Neural cell (in vitro differentiated cells): ENCODE measurements at regions not wholly inside any gene's neighbourhood (a gene's known extent, or its start where the extent isn't known, plus 50 kb on each side); places are given as distances from the start of the nearest gene placed in this dataset.

Experiments used
- H2AFZ ChIP-seq: fragments of 200-600, 300-800 bp; sonication (generic), shearing (Covaris generic); 2 replicates; pipeline ENCODE4 v1.6.0; 2014; ENCODE audit warnings: low read depth, mild to moderate bottlenecking, antibody characterized with exemption, low read length, moderate library complexity
- H3F3A ChIP-seq: fragments of 200-600 bp; shearing (Covaris generic); 2 replicates; pipeline ENCODE4 v1.6.1; 2016; ENCODE audit warnings: mild to moderate bottlenecking, moderate library complexity, mixed read lengths, antibody characterized with exemption, low read length; ENCODE audit not compliant: insufficient read depth, poor library complexity, severe bottlenecking
- H3K27ac ChIP-seq: fragments of 200-600, 300-800 bp; sonication (generic), shearing (Covaris generic); 2 replicates; pipeline ENCODE4 v1.5.1; 2014; ENCODE audit warnings: mild to moderate bottlenecking, low read length, moderate library complexity
- H3K27me3 ChIP-seq: fragments of 300-800, 200-600 bp; sonication (generic), shearing (Covaris generic); 2 replicates; pipeline ENCODE4 v1.6.0; 2014; ENCODE audit warnings: mild to moderate bottlenecking, low read depth, low read length, moderate library complexity; ENCODE audit not compliant: insufficient read depth
- H3K36me3 ChIP-seq: fragments of 300-800, 200-600 bp; sonication (generic), shearing (Covaris generic); 2 replicates; pipeline ENCODE4 v1.5.1; 2014; ENCODE audit warnings: mild to moderate bottlenecking, antibody characterized with exemption, low read length, moderate library complexity; ENCODE audit not compliant: insufficient read depth
- H3K4me2 ChIP-seq: fragments of 300-800, 200-600 bp; sonication (generic), shearing (Covaris generic); 2 replicates; pipeline ENCODE4 v1.6.0; 2014; ENCODE audit warnings: mild to moderate bottlenecking, low read length
- H3K4me3 ChIP-seq: fragments of 300-800, 200-600 bp; sonication (generic), shearing (Covaris generic); 2 replicates; pipeline ENCODE4 v1.5.1; 2014; ENCODE audit warnings: mild to moderate bottlenecking, low read length, moderate library complexity
- H3K79me2 ChIP-seq: fragments of 200-600 bp; shearing (Covaris generic); replicated peaks from 2 replicates; pipeline ENCODE4 v1.6.0; 2014; ENCODE audit warnings: mild to moderate bottlenecking, low read length, moderate library complexity; ENCODE audit not compliant: insufficient read depth
- H3K9ac ChIP-seq: fragments of 300-800, 200-600 bp; sonication (generic), shearing (Covaris generic); 2 replicates; pipeline ENCODE4 v1.6.1; 2016; ENCODE audit warnings: mild to moderate bottlenecking, low read length, mixed read lengths
- H3K9me2 ChIP-seq: fragments of 200-600 bp; shearing (Covaris generic); 2 replicates; pipeline ENCODE4 v1.6.1; 2016; ENCODE audit warnings: mild to moderate bottlenecking, low read length, mixed read lengths; ENCODE audit not compliant: insufficient read depth
- H3K9me3 ChIP-seq: fragments of 200-600, 300-800 bp; sonication (generic), shearing (Covaris generic); 2 replicates; pipeline ENCODE4 v1.6.1; 2016; ENCODE audit warnings: mild to moderate bottlenecking, mixed run types, low read length, moderate library complexity, mixed read lengths
- H4K20me1 ChIP-seq: fragments of 200-600 bp; shearing (Covaris generic); 2 replicates; pipeline ENCODE4 v1.6.1; 2016; ENCODE audit warnings: mild to moderate bottlenecking, mixed run types; ENCODE audit not compliant: insufficient read depth
- CTCF ChIP-seq: fragments of 450-650 bp; IDR thresholded peaks from 2 replicates; pipeline ENCODE4 v1.5.1; 2014; ENCODE audit warnings: antibody characterized with exemption, mild to moderate bottlenecking, moderate library complexity; ENCODE audit not compliant: poor library complexity, severe bottlenecking
- EP300 ChIP-seq: fragments of 450-650 bp; conservative IDR thresholded peaks from 2 replicates; pipeline ENCODE4 v1.6.1; 2014; ENCODE audit warnings: antibody characterized with exemption, mild to moderate bottlenecking, moderate library complexity; ENCODE audit not compliant: poor library complexity, severe bottlenecking
- EZH2 ChIP-seq: fragments of 200-600, 300-800 bp; shearing (Covaris generic), sonication (generic); IDR thresholded peaks from 2 replicates; pipeline ENCODE4 v1.6.1; 2014; ENCODE audit warnings: antibody characterized with exemption, low read length, borderline replicate concordance, mild to moderate bottlenecking; ENCODE audit not compliant: insufficient read depth, poor library complexity, severe bottlenecking
- MXI1 ChIP-seq: fragments of 450-650 bp; conservative IDR thresholded peaks from 2 replicates; pipeline ENCODE4 v1.6.1; 2014; ENCODE audit warnings: antibody characterized with exemption, mild to moderate bottlenecking; ENCODE audit not compliant: poor library complexity, severe bottlenecking
- POLR2AphosphoS5 ChIP-seq: IDR thresholded peaks from 2 replicates; pipeline ENCODE4 v1.6.1; 2012
- RAD21 ChIP-seq: fragments of 450-650 bp; conservative IDR thresholded peaks from 2 replicates; pipeline ENCODE4 v1.6.1; 2014; ENCODE audit warnings: antibody characterized with exemption, mild to moderate bottlenecking, moderate library complexity
- REST ChIP-seq: IDR thresholded peaks from 2 replicates; pipeline ENCODE4 v1.6.1; 2012; ENCODE audit warnings: borderline replicate concordance
- SMC3 ChIP-seq: fragments of 450-650 bp; conservative IDR thresholded peaks from 2 replicates; pipeline ENCODE4 v1.6.1; 2014; ENCODE audit warnings: antibody characterized with exemption, mild to moderate bottlenecking, moderate library complexity; ENCODE audit not compliant: poor library complexity
- TAF1 ChIP-seq: IDR thresholded peaks from 2 replicates; pipeline ENCODE4 v1.6.1; 2012; ENCODE audit warnings: low read depth

DNA sequence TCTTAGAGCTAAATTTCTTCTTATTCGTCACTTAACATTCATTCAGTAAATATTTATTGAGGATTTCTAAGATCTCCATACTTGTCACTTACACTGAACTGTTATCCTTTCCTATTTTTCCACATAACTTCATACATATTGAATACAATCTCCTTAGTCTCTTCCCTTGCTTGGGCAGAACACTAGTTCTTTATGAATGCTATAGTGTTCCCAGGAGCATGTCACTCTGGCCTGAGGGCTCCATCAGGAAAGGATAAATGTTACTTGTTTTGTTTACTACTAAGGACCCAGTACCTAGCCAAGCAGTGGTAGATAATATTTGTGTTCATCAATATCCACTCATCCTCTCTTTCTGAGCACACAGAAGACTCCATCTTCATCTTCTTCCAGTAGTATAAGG lies 544.7 kb downstream of the ZEB2 start:
- no peak for TF ChIP-seq POLR2AphosphoS5
- no peak for TF ChIP-seq RAD21
- TF ChIP-seq EZH2, result no peak

DNA sequence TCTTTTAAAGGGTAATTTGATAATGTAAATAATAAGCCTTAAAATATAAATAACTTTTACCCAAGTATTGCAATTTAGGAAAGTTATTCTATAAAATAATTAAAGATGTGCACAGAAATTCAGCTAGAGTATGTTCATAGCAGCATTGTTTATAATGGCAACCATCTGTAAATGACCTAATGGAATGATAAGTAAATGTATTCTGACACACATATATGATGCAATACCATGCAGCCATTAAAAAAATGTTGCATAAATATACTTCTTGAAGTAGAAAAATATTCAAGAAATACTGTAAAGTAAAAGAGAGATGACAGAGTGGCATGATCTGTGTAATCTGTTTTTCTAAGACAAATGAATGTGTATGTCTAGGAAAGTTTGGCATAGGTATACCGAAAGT lies 545.7 kb downstream of the ZEB2 start:
- TF ChIP-seq EP300 (no peak), CTCF (no peak)

More for the DNA sequence above, 544.7 kb downstream of the ZEB2 start:
- no peak overlapping the region for H3K4me3 ChIP-seq
- no peaks in the 10 kb centered on the region for H3K79me2 ChIP-seq
- H3K9me2 ChIP-seq, result no peaks in the 10 kb centered on the region
- no peaks in the 10 kb centered on the region for H3K9me3 ChIP-seq
- no peaks in the 10 kb centered on the region for H3F3A ChIP-seq
- H3K27me3 ChIP-seq, result no peaks in the 10 kb centered on the region
- H4K20me1 ChIP-seq, result no peaks in the 10 kb centered on the region
- H2AFZ ChIP-seq, result no peak overlapping the region
- no peaks in the 10 kb centered on the region for H3K36me3 ChIP-seq
- H3K27ac ChIP-seq, result no peak overlapping the region
- no peak overlapping the region for H3K9ac ChIP-seq
- H3K4me2 ChIP-seq, result no peak overlapping the region

GRCh38 chr2:143968860-143969259 lies 551.1 kb downstream of the ZEB2 start:
- H3K27me3 ChIP-seq, result no peaks in the 10 kb centered on the region
- H3K9me3 ChIP-seq, result no peaks in the 10 kb centered on the region
- H3K79me2 ChIP-seq, result no peaks in the 10 kb centered on the region
- H3K4me2 ChIP-seq, result no peak overlapping the region
- H3K4me3 ChIP-seq, result no peak overlapping the region
- TF ChIP-seq RAD21, result no peak
- TF ChIP-seq TAF1, result no peak
- TF ChIP-seq MXI1, result no peak
- no peak for TF ChIP-seq REST
- TF ChIP-seq SMC3, result no peak
- TF ChIP-seq EZH2, result no peak
- no peak for TF ChIP-seq POLR2AphosphoS5
- no peak for TF ChIP-seq EP300
- no peak for TF ChIP-seq CTCF
- no peak overlapping the region for H2AFZ ChIP-seq
- no peak overlapping the region for H3K9ac ChIP-seq
- H3K9me2 ChIP-seq, result no peaks in the 10 kb centered on the region
- H3K36me3 ChIP-seq, result no peaks in the 10 kb centered on the region
- no peaks in the 10 kb centered on the region for H3F3A ChIP-seq
- H3K27ac ChIP-seq, result no peak overlapping the region
- no peaks in the 10 kb centered on the region for H4K20me1 ChIP-seq

More for the DNA sequence above, 545.7 kb downstream of the ZEB2 start:
- no peaks in the 10 kb centered on the region for H4K20me1 ChIP-seq
- H2AFZ ChIP-seq, result no peak overlapping the region
- no peaks in the 10 kb centered on the region for H3F3A ChIP-seq
- H3K9me3 ChIP-seq, result no peaks in the 10 kb centered on the region
- H3K9me2 ChIP-seq, result no peaks in the 10 kb centered on the region
- no peak overlapping the region for H3K4me2 ChIP-seq
- no peak overlapping the region for H3K4me3 ChIP-seq
- no peak overlapping the region for H3K27ac ChIP-seq
- no peaks in the 10 kb centered on the region for H3K36me3 ChIP-seq
- H3K79me2 ChIP-seq, result no peaks in the 10 kb centered on the region
- H3K27me3 ChIP-seq, result no peaks in the 10 kb centered on the region
- no peak overlapping the region for H3K9ac ChIP-seq
